ENCODE measurements at regions not wholly inside any gene's neighbourhood (a gene's known extent, or its start where the extent isn't known, plus 50 kb on each side); places are given as distances from the start of the nearest gene placed in this dataset.

DNA sequence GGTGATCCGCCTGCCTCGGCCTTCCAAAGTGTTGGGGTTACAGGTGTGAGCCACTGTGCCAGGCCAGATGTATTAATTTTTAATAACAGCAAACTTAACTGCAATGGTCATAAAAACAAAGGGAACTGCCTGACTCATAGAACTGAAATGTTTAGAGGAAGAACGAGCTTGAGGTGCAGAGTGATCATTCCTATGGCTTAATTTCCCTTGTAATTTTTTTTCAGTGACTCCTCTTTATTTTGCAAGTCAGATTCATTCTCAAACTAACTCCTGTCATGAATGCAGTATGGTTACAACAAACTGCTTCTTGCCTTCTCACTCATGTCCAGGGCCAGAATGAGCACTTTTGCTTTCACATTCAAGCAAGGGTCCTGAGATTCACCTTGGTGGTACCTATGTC lies 231.3 kb downstream of the HAPSTR1 start:
- TF ChIP-seq, protein P1, sequence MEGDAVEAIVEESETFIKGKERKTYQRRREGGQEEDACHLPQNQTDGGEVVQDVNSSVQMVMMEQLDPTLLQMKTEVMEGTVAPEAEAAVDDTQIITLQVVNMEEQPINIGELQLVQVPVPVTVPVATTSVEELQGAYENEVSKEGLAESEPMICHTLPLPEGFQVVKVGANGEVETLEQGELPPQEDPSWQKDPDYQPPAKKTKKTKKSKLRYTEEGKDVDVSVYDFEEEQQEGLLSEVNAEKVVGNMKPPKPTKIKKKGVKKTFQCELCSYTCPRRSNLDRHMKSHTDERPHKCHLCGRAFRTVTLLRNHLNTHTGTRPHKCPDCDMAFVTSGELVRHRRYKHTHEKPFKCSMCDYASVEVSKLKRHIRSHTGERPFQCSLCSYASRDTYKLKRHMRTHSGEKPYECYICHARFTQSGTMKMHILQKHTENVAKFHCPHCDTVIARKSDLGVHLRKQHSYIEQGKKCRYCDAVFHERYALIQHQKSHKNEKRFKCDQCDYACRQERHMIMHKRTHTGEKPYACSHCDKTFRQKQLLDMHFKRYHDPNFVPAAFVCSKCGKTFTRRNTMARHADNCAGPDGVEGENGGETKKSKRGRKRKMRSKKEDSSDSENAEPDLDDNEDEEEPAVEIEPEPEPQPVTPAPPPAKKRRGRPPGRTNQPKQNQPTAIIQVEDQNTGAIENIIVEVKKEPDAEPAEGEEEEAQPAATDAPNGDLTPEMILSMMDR (IDR thresholded peaks at IDR 0.05): no peak
- TF ChIP-seq POLR2A (IDR thresholded peaks at IDR 0.05): no peak
